Skeletal muscle tissue (tissue), 3 donors: ENCODE measurements at regions not wholly inside any gene's neighbourhood (a gene's known extent, or its start where the extent isn't known, plus 50 kb on each side); places are given as distances from the start of the nearest gene placed in this dataset.

ENCODE experiments used
- H3K27ac ChIP-seq: one replicate; pipeline ENCODE4 v1.7.0; 2013; ENCODE audit warnings: mild to moderate bottlenecking, low read depth, low read length, inconsistent platforms
- H3K27me3 ChIP-seq, 3 donors: one replicate each; pipeline ENCODE4 v1.7.0; 2013; ENCODE audit warnings: low read length in 3 of 3; ENCODE audit not compliant: control insufficient read depth in 3 of 3, insufficient read depth in 3 of 3
- H3K36me3 ChIP-seq, 3 donors: one replicate each; pipeline ENCODE4 v1.7.0; 2013; ENCODE audit warnings: low read length in 3 of 3; ENCODE audit not compliant: control insufficient read depth in 3 of 3, insufficient read depth in 3 of 3
- H3K4me1 ChIP-seq, 3 donors: one replicate each; pipeline ENCODE4 v1.7.0; 2013; ENCODE audit warnings: low read length in 3 of 3, mild to moderate bottlenecking in 3 of 3; ENCODE audit not compliant: control insufficient read depth in 3 of 3, insufficient read depth in 3 of 3
- H3K4me3 ChIP-seq, 3 donors: one replicate each; pipeline ENCODE4 v1.7.0; 2013; ENCODE audit warnings: low read length in 3 of 3
- H3K9ac ChIP-seq, 3 donors: one replicate each; pipeline ENCODE4 v1.7.0; 2013; ENCODE audit warnings: low read length in 3 of 3, mild to moderate bottlenecking in 3 of 3, moderate library complexity in 2 of 3, low read depth in 1 of 3
- H3K9me3 ChIP-seq, 3 donors: one replicate each; pipeline ENCODE4 v1.7.0; 2013; ENCODE audit warnings: low read length in 3 of 3; ENCODE audit not compliant: control insufficient read depth in 3 of 3
- donor health status: Osteomylitis.

DNA sequence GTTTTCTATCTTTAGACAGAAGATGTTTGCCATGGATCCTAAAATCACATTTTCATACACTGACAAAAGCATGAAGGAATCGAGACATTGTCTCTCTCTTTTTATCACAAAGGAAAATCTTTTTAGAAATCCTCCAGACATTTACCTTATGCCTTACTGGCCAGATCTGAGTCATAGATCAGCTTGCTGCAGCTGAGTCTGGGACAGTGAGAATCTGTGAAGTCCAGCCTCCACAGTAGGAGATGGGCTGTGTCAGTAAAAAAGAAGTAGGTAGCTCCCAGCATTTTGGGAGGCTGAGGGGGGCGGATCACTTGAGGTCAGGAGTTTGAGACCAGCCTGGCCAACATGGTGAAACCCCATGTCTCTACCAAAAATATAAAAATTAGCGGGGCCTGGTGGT lies 333.4 kb upstream of the ZNF462 start:
- Histone ChIP-seq H3K9ac (no peak overlapping the region), H3K27ac (no peak overlapping the region), H3K27me3 (no peaks in the 10 kb centered on the region), H3K4me1 (no peaks in the 10 kb centered on the region), H3K36me3 (no peaks in the 10 kb centered on the region), H3K4me3 (no peak overlapping the region), H3K9me3 (no peaks in the 10 kb centered on the region)

DNA sequence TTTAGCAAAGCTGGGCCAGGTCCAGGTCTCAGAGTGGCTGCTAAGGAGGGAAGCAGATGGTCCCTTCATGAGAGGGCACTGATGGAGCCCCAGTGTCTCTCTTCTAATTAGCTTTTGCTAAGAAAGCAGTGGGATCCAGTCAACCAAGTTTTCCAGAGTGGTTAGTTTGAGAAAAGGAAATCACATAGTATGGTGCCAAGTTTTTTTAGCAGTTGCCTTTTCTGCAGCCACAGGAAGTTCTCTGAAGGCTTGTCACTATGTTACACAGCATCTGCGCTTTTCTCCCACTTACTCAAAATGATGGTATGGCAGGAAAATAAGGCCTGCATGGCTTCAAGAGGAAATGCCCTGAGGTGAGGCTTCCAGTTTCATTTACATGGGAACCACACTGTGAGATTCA lies 331.5 kb upstream of the ZNF462 start:
- H3K27me3 ChIP-seq: no peaks in the 10 kb centered on the region
- peaks cover 0 to 7% (median 6%) of the 10 kb centered on the region in 3 donors for H3K4me1 ChIP-seq
- H3K36me3 ChIP-seq: no peaks in the 10 kb centered on the region
- no peak overlapping the region for H3K9ac ChIP-seq
- no peaks in the 10 kb centered on the region for H3K9me3 ChIP-seq
- H3K27ac ChIP-seq: no peak overlapping the region
- H3K4me3 ChIP-seq: no peak overlapping the region

DNA sequence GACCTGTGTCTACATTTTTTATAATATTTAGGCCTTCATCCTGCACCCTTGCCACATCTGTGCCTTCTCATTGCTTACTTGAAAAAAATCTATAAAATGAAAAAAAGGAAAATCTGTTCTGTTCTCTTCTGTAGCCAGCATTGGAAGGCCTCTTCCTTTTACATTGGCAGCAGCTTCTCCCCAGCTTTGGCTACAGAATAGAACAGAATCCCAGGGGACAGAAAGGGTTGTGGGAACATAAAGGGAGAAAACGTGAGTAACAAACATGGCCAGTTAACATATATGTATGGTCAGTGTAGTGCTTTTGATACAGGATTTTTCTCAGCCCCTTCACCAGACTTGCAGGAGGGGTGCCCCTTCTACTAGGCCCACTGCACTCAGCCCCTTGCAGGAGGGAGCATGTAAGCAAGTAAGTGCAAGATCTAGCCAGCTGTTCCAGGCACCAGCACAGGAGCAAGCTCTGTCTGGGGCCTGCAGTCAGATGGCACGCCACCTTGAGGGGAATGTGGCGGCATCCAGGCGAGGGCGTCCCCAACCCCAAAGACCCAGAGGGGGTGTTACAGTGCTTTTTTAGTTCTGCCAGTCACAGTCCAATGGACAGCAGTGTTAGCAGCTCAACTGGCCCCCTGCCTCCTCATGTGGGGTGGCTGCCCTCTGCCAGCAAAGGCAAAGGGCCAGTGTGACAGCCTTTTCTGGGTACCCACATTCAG lies 330.5 kb upstream of the ZNF462 start:
- Histone ChIP-seq H3K9ac (no peak overlapping the region), H3K4me3 (no peak overlapping the region), H3K4me1 (peaks cover 0 to 7% (median 6%) of the 10 kb centered on the region in 3 donors), H3K9me3 (no peaks in the 10 kb centered on the region), H3K27me3 (no peaks in the 10 kb centered on the region), H3K27ac (no peak overlapping the region), H3K36me3 (no peaks in the 10 kb centered on the region)

DNA sequence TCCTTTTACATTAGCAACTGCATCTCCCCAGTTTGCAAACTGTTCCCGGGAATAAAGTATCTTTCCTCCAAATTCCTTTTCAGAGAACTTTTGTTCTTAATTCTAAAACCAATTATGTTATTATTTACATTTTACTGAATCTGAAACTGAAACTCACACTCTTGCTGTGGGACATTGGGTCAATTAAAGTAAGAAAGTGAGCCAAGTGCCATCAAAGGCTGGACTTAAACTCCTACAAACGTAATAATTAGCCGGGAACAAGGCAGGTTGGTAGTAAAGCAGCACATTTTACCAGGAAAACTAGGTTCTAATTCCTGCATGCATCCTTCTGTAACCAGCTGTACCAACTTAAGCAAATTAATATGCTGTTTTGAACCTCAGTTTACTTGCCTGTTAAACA lies 328.2 kb upstream of the ZNF462 start:
- H3K9me3 ChIP-seq: no peaks in the 10 kb centered on the region
- H3K27ac ChIP-seq: no peak overlapping the region
- H3K27me3 ChIP-seq: no peaks in the 10 kb centered on the region
- H3K4me1 ChIP-seq: peaks cover 0 to 7% (median 6%) of the 10 kb centered on the region in 3 donors
- no peaks in the 10 kb centered on the region for H3K36me3 ChIP-seq
- no peak overlapping the region for H3K9ac ChIP-seq
- no peak overlapping the region for H3K4me3 ChIP-seq

DNA sequence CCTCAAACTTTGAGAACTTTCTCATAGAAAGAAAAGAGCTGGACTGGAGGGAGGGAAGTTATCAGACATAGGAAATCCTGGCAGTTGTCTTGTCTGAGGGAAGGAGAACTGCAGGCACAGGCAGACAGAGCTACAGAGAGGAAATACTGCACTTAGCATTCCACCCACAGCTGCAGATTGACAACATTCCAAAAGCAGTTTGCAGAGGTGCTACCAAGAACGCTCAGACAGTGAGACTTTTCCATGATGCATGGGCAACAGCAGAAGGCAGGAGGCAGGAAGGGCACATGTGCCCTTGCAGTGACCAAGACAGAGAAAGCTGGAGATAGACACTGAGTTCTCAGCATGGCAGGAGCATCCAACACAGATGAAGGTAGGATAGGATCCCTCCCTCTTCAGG lies 327.5 kb upstream of the ZNF462 start:
- Histone ChIP-seq H3K9me3 (no peaks in the 10 kb centered on the region), H3K36me3 (no peaks in the 10 kb centered on the region), H3K9ac (no peak overlapping the region), H3K27ac (no peak overlapping the region), H3K4me1 (peaks cover 0 to 7% (median 6%) of the 10 kb centered on the region in 3 donors), H3K27me3 (no peaks in the 10 kb centered on the region), H3K4me3 (no peak overlapping the region)

DNA sequence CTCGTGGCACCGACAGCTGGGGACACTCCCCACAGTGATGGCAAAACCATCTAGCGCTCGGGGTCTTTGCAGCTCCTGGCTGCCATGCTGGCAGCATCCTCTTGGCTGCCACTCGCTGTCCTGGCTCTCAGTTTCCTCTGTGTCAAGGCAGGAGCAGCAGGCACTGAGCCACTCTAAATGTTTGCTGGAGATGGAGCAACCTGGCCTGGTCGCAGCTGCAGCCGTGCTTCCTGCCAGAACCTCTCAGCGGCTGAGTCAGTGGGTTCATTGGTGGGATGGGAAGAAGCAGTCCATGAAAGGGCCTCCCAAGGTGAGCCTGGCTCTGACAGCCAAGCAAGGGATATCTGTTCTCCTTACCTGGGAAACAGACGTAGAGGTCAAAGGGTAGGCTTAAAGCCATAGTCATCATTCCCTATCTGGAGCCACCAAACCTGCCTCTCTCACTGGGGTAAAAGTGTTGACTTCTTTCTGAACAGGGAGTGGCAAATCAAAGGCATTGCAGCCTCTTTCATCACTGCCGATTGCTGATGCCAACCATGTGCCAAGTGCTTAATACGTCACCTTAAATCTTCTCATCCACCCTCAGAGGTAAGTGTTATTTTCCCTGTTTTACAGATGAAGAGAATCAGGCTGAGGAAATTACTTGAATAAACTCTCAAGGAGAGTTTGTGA lies 304.8 kb upstream of the ZNF462 start:
- Histone ChIP-seq H3K9ac (no peak overlapping the region), H3K27ac (no peak overlapping the region), H3K4me3 (no peak overlapping the region), H3K27me3 (no peaks in the 10 kb centered on the region), H3K36me3 (no peaks in the 10 kb centered on the region), H3K9me3 (peaks cover 0 to 2% (median 0%) of the 10 kb centered on the region in 3 donors), H3K4me1 (no peaks in the 10 kb centered on the region)

DNA sequence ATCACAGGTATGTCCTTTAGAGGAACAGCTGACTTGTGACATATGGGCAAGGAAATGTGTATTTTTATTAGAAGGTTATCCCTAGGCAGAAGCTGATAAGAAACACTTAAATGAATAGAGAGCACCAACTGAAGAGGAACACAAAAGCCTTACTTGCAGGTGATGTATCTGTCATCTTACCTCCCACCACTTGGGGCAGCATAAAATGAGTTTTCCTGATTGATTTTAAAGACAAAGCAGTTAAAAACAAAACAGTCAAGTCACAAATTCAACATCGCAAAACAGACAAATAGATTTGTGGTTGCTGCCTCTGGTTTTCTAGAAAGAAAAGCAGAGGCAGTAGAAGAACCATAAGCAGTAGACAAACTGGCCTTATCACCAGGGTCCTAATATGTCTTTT lies 302.4 kb upstream of the ZNF462 start:
- H3K4me1 ChIP-seq: no peaks in the 10 kb centered on the region
- no peaks in the 10 kb centered on the region for H3K36me3 ChIP-seq
- H3K27me3 ChIP-seq: no peaks in the 10 kb centered on the region
- H3K27ac ChIP-seq: no peak overlapping the region
- no peaks in the 10 kb centered on the region for H3K9me3 ChIP-seq
- no peak overlapping the region for H3K9ac ChIP-seq
- H3K4me3 ChIP-seq: no peak overlapping the region

DNA sequence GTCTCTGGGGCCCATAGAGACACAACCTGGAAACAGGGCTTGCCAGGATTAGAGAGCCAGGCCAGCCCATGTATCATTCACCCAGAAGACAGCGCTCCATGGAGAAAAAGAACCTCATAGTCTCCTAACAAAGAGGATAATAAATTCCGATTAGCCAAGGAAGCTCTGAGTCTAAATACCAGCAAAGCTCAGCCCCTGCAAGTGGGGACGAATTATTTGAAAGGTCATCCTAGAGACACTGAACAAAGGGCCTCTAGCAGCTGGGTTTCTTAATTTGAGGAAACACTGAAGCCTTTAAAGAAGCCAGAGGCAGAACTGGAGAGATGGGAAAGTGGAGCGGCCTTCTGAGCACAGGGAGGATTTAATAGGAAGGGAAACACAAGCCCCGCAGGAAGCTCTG lies 287.1 kb upstream of the ZNF462 start:
- no peaks in the 10 kb centered on the region for H3K4me1 ChIP-seq
- H3K27ac ChIP-seq: no peak overlapping the region
- H3K4me3 ChIP-seq: no peak overlapping the region
- H3K9ac ChIP-seq: no peak overlapping the region
- H3K36me3 ChIP-seq: no peaks in the 10 kb centered on the region
- peaks cover 0 to 2% (median 0%) of the 10 kb centered on the region in 3 donors for H3K9me3 ChIP-seq
- no peaks in the 10 kb centered on the region for H3K27me3 ChIP-seq

DNA sequence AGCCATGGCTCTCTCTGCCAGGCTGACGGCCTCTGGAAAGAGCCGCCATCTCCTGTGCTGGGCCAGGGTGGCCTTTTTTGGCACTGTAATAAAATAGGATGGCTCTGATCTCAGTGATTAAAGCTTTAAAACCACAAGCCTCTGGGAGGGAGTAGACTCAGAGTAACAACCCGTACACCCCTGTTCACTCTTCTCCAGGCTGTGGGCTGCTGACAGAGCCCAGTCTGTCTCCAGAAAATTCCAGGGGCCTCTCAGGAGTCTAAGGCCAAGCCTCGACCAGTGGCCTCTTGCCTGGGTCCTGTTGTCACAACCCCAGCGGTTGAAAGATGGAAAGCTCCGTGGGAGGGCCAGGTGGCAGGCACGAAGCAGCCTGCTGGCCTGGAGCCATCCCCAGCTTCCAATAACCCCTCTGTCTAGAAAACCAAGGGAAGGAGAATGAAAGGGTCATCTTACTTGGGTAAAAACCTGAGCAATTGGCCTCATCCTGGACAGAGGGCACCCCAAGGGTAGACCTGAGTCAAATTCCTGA lies 286.7 kb upstream of the ZNF462 start:
- H3K36me3 ChIP-seq: no peaks in the 10 kb centered on the region
- H3K27ac ChIP-seq: no peak overlapping the region
- no peaks in the 10 kb centered on the region for H3K4me1 ChIP-seq
- H3K9me3 ChIP-seq: peaks cover 0 to 2% (median 0%) of the 10 kb centered on the region in 3 donors
- H3K27me3 ChIP-seq: no peaks in the 10 kb centered on the region
- H3K4me3 ChIP-seq: no peak overlapping the region
- H3K9ac ChIP-seq: no peak overlapping the region

DNA sequence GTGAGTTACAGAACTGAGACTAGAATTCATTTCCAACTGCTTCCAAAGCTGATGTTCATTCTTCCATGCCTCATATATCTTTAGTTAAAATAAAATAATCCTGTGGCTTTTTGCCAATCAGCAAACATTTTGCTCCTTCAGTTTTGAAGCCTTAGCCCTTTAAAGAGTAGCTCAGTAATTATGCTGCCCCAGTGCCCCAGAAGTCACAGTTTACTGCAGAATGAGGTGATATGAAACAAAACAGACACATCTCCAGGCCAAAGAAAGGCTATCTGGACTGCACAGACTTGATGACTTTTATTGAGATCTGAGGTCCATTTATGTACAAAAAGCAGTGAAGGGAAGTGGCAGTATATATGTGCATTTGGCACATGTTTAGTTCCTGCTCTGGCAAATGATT lies 285.8 kb upstream of the ZNF462 start:
- Histone ChIP-seq H3K4me3 (no peak overlapping the region), H3K9ac (no peak overlapping the region), H3K4me1 (no peaks in the 10 kb centered on the region), H3K9me3 (peaks cover 0 to 2% (median 0%) of the 10 kb centered on the region in 3 donors), H3K36me3 (no peaks in the 10 kb centered on the region), H3K27ac (no peak overlapping the region), H3K27me3 (no peaks in the 10 kb centered on the region)
